ENCODE measurements at regions not wholly inside any gene's neighbourhood (a gene's known extent, or its start where the extent isn't known, plus 50 kb on each side); places are given as distances from the start of the nearest gene placed in this dataset.

- TF ChIP-seq, protein P1, sequence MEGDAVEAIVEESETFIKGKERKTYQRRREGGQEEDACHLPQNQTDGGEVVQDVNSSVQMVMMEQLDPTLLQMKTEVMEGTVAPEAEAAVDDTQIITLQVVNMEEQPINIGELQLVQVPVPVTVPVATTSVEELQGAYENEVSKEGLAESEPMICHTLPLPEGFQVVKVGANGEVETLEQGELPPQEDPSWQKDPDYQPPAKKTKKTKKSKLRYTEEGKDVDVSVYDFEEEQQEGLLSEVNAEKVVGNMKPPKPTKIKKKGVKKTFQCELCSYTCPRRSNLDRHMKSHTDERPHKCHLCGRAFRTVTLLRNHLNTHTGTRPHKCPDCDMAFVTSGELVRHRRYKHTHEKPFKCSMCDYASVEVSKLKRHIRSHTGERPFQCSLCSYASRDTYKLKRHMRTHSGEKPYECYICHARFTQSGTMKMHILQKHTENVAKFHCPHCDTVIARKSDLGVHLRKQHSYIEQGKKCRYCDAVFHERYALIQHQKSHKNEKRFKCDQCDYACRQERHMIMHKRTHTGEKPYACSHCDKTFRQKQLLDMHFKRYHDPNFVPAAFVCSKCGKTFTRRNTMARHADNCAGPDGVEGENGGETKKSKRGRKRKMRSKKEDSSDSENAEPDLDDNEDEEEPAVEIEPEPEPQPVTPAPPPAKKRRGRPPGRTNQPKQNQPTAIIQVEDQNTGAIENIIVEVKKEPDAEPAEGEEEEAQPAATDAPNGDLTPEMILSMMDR (IDR thresholded peaks at IDR 0.05; ENCODE audit: control extremely low read depth, extremely low read depth, low read depth, missing control alignments), result no peak
- ChIA-PET POLR2A (no interaction called here), CTCF (interaction anchor here (0.9 to 4.4 kb wide), 5 partner anchors 10 to 76 kb away, joined by 3 to 45 read pairs (median 6); no protein-coding TSS in a partner anchor)
- no peak for DNase-seq (ENCODE audit: extremely low spot score)
These were observed 278.3 kb downstream of the SEC14L1 start for GRCh38 chr17:77419095-77419494.

- no peak for DNase-seq (ENCODE audit: extremely low spot score)
- TF ChIP-seq, protein P1 (IDR thresholded peaks at IDR 0.05; ENCODE audit: control extremely low read depth, extremely low read depth, low read depth, missing control alignments), result no peak
- ChIA-PET CTCF (interaction anchor here (0.9 to 14.4 kb wide), 5 partner anchors 11 to 88 kb away, joined by 3 to 175 read pairs (median 17); no protein-coding TSS in a partner anchor), POLR2A (no interaction called here)
These were observed 278.9 kb downstream of the SEC14L1 start for GRCh38 chr17:77419547-77420094.

- POLR2A ChIA-PET, result no interaction called here
- DNase-seq (ENCODE audit: extremely low spot score), result no peak
- CTCF ChIA-PET, result interaction anchor here (0.9 to 14.4 kb wide), 8 partner anchors 7 to 89 kb away, joined by 3 to 175 read pairs (median 10); no protein-coding TSS in a partner anchor
- TF ChIP-seq, protein P1 (IDR thresholded peaks at IDR 0.05; ENCODE audit: control extremely low read depth, extremely low read depth, low read depth, missing control alignments), result no peak
These were observed 279.5 kb downstream of the SEC14L1 start for GRCh38 chr17:77420095-77420803.

DNA sequence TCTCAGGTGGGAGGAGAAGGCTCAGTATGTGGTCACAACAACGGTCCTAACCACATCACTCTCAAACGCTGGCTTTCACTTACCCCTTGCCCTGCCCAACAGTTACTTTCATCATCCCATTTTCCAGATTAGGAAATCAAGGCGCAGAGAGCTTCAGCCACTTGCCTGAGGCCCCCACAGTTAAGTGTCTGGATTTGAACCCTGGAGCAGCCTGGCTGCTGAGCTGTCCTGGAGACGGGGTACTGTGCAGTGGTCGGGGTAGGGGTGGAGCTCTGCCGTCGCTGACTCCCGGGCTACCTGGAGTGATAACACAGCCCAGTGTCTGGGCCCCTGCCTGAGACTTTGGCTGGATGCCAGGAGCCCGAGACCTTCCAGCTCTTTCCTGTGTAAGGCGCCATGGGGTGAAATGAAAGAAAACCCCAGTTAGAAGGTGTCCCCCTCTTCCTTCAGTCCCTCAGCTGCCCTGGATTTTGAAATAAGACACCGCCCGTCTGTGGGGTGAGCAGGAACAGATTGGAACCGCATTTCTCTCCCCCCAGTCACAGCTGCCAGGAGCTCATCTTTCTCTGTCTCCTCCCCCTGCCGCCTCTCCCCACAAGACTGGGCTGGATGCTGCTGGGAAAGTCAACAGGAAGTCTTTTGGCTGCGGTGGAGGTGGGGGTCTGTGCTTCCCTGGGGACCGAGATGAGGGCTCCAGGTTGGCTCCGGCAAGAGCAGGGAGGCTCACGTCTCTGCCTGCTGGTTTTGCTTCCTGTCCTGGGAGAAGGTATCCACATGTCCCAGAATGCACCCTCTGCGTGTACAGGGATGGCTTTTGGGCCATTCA, 280.2 kb downstream of the SEC14L1 start:
- TF ChIP-seq, protein P1 (IDR thresholded peaks at IDR 0.05; ENCODE audit: control extremely low read depth, extremely low read depth, low read depth, missing control alignments), result no peak
- CTCF ChIA-PET, result interaction anchor here (0.9 to 14.4 kb wide), 12 partner anchors 8 to 596 kb away, joined by 3 to 175 read pairs (median 4); no protein-coding TSS in a partner anchor
- DNase-seq (ENCODE audit: extremely low spot score), result no peak
- POLR2A ChIA-PET, result no interaction called here

DNA sequence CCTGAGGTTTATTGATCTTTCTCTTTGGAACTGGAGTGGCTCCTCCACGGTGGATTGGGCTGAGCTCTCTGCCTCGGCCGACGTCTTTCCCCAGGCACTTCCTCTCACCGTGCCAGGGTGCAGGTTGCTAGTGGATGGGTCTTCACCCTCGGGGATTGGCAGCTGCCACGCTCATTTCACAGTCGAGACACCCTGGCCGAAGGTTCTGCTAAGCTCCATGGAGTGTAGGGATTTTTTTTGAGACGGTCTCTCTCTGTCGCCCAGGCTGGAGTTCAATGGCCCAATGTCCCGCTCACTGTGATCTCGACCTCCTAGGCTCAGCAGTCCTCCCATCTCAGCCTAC, 280.8 kb downstream of the SEC14L1 start:
- CTCF ChIA-PET, result interaction anchor here (0.9 to 14.4 kb wide), 9 partner anchors 9 to 595 kb away, joined by 3 to 175 read pairs (median 7); no protein-coding TSS in a partner anchor
- no peak for DNase-seq (ENCODE audit: extremely low spot score)
- POLR2A ChIA-PET, result no interaction called here
- TF ChIP-seq, protein P1 (IDR thresholded peaks at IDR 0.05; ENCODE audit: control extremely low read depth, extremely low read depth, low read depth, missing control alignments), result no peak

DNA sequence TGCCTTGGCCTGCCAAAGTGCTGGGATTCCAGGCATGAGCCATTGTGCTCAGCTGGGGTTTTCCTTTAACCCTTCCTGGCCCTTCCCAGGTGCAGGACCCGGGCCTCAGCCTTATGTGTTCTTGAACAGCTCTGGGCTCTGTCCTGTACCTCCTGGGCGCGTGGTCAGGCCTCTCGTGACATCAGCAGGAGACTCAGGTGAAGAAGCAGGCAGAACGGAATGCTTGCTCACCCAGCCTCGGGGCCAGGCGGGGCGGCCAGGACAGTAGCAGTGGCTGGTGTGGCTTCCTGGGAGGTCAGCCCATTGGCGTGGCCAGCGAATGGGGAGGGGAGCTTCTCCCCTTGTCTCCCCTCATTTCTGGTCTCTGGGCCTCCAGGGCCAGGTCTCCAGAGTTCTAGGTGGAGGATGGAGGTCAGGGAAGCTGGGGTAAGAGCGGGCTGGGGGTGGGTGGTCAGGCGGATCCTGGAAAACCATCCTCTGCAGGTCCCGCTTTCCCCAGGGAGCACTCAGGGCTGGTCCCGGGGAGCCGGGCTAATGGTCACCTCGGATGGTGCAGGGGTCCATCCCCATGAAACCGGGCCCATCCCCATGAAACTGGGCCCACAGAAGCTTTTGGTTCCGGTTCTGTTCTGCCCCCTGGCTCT, 281.5 kb downstream of the SEC14L1 start:
- CTCF ChIA-PET, result interaction anchor here (1.0 to 14.4 kb wide), 6 partner anchors 9 to 595 kb away, joined by 3 to 175 read pairs (median 16); no protein-coding TSS in a partner anchor

More for the DNA sequence above, 281.5 kb downstream of the SEC14L1 start:
- TF ChIP-seq, protein P1 (IDR thresholded peaks at IDR 0.05; ENCODE audit: control extremely low read depth, extremely low read depth, low read depth, missing control alignments), result no peak
- POLR2A ChIA-PET, result no interaction called here
- DNase-seq (ENCODE audit: extremely low spot score), result no peak
